ENCODE measurements at regions not wholly inside any gene's neighbourhood (a gene's known extent, or its start where the extent isn't known, plus 50 kb on each side); places are given as distances from the start of the nearest gene placed in this dataset.

DNA sequence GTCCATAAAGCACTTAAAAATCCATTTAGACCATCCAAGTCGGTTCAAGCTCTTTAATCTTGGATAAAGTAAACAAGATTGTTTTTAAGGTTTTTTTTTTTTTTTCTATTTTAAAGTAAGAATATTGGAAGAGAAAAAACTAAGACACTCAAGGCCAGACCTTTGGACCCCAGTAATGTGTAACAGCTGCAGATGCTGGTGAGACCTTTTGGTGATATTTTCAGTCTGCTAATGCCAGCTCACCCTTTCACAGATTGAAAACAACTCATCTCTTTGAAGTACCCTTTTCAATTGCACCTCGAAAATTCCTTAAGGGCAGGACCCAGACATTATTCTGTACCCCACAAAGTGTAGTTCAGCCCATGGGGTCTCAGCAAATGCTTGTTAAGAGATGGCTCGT lies 260.7 kb upstream of the CTNNB1 start:
- Histone ChIP-seq H3K27me3 (ENCODE audit: control insufficient read depth in 2 of 2, insufficient read depth in 2 of 2, low read length in 2 of 2) (no peaks in the 10 kb centered on the region), H3K4me2 (replicated peaks; ENCODE audit: extremely low read depth, low read length, poor library complexity, severe bottlenecking) (no peak overlapping the region), H3K79me2 (ENCODE audit: insufficient read depth, low read length) (no peaks in the 10 kb centered on the region), H3K4me1 (ENCODE audit: control insufficient read depth in 1 of 2, insufficient read depth in 2 of 2, low read length in 2 of 2) (no peaks in the 10 kb centered on the region), H3K27ac (ENCODE audit: low read depth in 1 of 2, low read length in 2 of 2) (no peak overlapping the region), H3K9me3 (replicated peaks in 1 of 2; ENCODE audit: control insufficient read depth in 1 of 2, insufficient read depth in 1 of 2, low read length in 2 of 2) (peaks cover 0 to 8% of the 10 kb centered on the region in 2 donors), H2AFZ (ENCODE audit: insufficient read depth, low read depth, low read length, poor library complexity, severe bottlenecking) (no peak overlapping the region), H4K20me1 (ENCODE audit: insufficient read depth, low read length) (no peaks in the 10 kb centered on the region), H3K9ac (ENCODE audit: insufficient read depth, low read length, poor library complexity, severe bottlenecking) (no peak overlapping the region), H3K36me3 (replicated peaks in 1 of 2; ENCODE audit: control insufficient read depth in 1 of 2, insufficient read depth in 2 of 2, low read length in 2 of 2) (no peaks in the 10 kb centered on the region), H3K4me3 (replicated peaks in 1 of 3; ENCODE audit: low read depth in 2 of 3, low read length in 3 of 3) (no peak overlapping the region)
- intact Hi-C loops (cut with micrococcal nuclease), result no loop called here
- WGBS (ENCODE audit: insufficient coverage), result 81% methylated on average over 2 of the region's 3 CpGs
- Mint-ChIP-seq H3K4me3 (no peak overlapping the region), H3K9me3 (peaks cover 0 to 4% (median 2%) of the 10 kb centered on the region in 7 donors), H3K27me3 (ENCODE audit: low read depth in 3 of 3) (peaks cover 0 to 2% (median 0%) of the 10 kb centered on the region in 3 donors), H3K4me1 (no peaks in the 10 kb centered on the region), H3K27ac (no peak overlapping the region), H3K36me3 (no peaks in the 10 kb centered on the region)
- TF ChIP-seq, protein P1, sequence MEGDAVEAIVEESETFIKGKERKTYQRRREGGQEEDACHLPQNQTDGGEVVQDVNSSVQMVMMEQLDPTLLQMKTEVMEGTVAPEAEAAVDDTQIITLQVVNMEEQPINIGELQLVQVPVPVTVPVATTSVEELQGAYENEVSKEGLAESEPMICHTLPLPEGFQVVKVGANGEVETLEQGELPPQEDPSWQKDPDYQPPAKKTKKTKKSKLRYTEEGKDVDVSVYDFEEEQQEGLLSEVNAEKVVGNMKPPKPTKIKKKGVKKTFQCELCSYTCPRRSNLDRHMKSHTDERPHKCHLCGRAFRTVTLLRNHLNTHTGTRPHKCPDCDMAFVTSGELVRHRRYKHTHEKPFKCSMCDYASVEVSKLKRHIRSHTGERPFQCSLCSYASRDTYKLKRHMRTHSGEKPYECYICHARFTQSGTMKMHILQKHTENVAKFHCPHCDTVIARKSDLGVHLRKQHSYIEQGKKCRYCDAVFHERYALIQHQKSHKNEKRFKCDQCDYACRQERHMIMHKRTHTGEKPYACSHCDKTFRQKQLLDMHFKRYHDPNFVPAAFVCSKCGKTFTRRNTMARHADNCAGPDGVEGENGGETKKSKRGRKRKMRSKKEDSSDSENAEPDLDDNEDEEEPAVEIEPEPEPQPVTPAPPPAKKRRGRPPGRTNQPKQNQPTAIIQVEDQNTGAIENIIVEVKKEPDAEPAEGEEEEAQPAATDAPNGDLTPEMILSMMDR (IDR thresholded peaks at IDR 0.05), result no peak
- DNase-seq, result no peak

DNA sequence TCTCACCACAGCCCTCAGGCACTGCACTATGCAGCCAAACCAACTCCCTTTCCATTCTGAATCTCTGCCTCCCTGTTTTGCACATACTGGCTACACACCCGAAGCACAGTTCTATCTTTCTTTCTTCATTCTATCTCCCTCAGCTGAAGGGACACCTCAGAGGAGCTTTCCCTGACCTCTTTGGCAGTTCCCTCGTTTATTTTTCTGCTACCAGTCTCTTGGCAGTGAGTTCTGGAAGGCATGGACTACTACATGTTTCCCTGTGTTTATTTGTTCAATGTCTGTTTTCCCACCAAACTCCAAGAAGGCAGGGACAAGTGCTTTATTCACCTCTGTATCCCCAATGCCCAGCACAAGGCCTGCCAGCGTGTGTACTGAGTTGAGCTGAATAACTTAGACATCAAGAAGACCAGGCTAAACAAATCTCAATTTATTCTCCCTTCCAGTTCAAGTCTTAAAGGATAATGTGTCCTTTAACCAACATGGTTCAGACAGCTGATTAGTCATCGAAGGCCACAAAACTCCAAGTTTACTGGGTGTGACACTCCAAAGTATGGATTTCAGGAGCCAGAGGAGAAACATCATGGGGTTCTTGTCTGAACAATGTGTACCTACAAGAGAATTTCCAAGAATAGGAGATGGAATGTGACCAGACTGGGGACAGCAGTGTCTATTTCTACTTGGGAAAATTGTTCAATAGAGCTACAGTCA lies 260.1 kb upstream of the CTNNB1 start:
- no peaks in the 10 kb centered on the region for H4K20me1 ChIP-seq (ENCODE audit: insufficient read depth, low read length)
- WGBS (ENCODE audit: insufficient coverage), result 93% methylated on average over 3 of the region's 4 CpGs
- intact Hi-C loops (cut with micrococcal nuclease), result no loop called here
- H2AFZ ChIP-seq (ENCODE audit: insufficient read depth, low read depth, low read length, poor library complexity, severe bottlenecking), result no peak overlapping the region
- TF ChIP-seq, protein P1 (IDR thresholded peaks at IDR 0.05), result no peak
- Mint-ChIP-seq H3K9me3 (peaks cover 0 to 4% (median 2%) of the 10 kb centered on the region in 7 donors), H3K4me3 (no peak overlapping the region), H3K27me3 (ENCODE audit: low read depth in 3 of 3) (peaks cover 0 to 2% (median 0%) of the 10 kb centered on the region in 3 donors), H3K36me3 (no peaks in the 10 kb centered on the region), H3K27ac (peak overlapping the region in 2 of 7 donors; percentile 12 to 71), H3K4me1 (no peaks in the 10 kb centered on the region)
- no peak for DNase-seq
- H3K27me3 ChIP-seq (ENCODE audit: control insufficient read depth in 2 of 2, insufficient read depth in 2 of 2, low read length in 2 of 2), result no peaks in the 10 kb centered on the region
- no peaks in the 10 kb centered on the region for H3K79me2 ChIP-seq (ENCODE audit: insufficient read depth, low read length)
- peaks cover 0 to 8% of the 10 kb centered on the region in 2 donors for H3K9me3 ChIP-seq (replicated peaks in 1 of 2; ENCODE audit: control insufficient read depth in 1 of 2, insufficient read depth in 1 of 2, low read length in 2 of 2)
- H3K36me3 ChIP-seq (replicated peaks in 1 of 2; ENCODE audit: control insufficient read depth in 1 of 2, insufficient read depth in 2 of 2, low read length in 2 of 2), result no peaks in the 10 kb centered on the region
- H3K4me2 ChIP-seq (replicated peaks; ENCODE audit: extremely low read depth, low read length, poor library complexity, severe bottlenecking), result no peak overlapping the region
- H3K27ac ChIP-seq (ENCODE audit: low read depth in 1 of 2, low read length in 2 of 2), result no peak overlapping the region
- no peaks in the 10 kb centered on the region for H3K4me1 ChIP-seq (ENCODE audit: control insufficient read depth in 1 of 2, insufficient read depth in 2 of 2, low read length in 2 of 2)
- no peak overlapping the region for H3K9ac ChIP-seq (ENCODE audit: insufficient read depth, low read length, poor library complexity, severe bottlenecking)
- H3K4me3 ChIP-seq (replicated peaks in 1 of 3; ENCODE audit: low read depth in 2 of 3, low read length in 3 of 3), result no peak overlapping the region

Data from CD14-positive monocyte (primary cell).